Stimulated activated CD4-positive, alpha-beta T cell treated with anti-CD3 and anti-CD28 coated beads, Interleukin-15, amount 100 ng/mL, for 48 hours (primary cell): ENCODE measurements at regions not wholly inside any gene's neighbourhood (a gene's known extent, or its start where the extent isn't known, plus 50 kb on each side); places are given as distances from the start of the nearest gene placed in this dataset.

Source experiments
- DNase-seq, 2 donors: peaks; one replicate each; pipeline ENCODE4 v3.0.0-alpha.2; 2020; ENCODE audit warnings: low read depth in 2 of 2

GRCh38 chr1:56417646-56418045 lies 161.7 kb downstream of the PLPP3 start:
- no peak for DNase-seq

- DNase-seq = no peak
Observed at GRCh38 chr1:56416495-56416894, 162.9 kb downstream of the PLPP3 start.

GRCh38 chr1:56415720-56416119 lies 163.6 kb downstream of the PLPP3 start:
- DNase-seq = no peak

GRCh38 chr1:56415258-56415657 lies 164.1 kb downstream of the PLPP3 start:
- DNase-seq = no peak

GRCh38 chr1:56414728-56415224 lies 164.6 kb downstream of the PLPP3 start:
- DNase-seq = no peak

- DNase-seq = no peak
Observed at GRCh38 chr1:56413671-56414199, 165.6 kb downstream of the PLPP3 start.

DNA sequence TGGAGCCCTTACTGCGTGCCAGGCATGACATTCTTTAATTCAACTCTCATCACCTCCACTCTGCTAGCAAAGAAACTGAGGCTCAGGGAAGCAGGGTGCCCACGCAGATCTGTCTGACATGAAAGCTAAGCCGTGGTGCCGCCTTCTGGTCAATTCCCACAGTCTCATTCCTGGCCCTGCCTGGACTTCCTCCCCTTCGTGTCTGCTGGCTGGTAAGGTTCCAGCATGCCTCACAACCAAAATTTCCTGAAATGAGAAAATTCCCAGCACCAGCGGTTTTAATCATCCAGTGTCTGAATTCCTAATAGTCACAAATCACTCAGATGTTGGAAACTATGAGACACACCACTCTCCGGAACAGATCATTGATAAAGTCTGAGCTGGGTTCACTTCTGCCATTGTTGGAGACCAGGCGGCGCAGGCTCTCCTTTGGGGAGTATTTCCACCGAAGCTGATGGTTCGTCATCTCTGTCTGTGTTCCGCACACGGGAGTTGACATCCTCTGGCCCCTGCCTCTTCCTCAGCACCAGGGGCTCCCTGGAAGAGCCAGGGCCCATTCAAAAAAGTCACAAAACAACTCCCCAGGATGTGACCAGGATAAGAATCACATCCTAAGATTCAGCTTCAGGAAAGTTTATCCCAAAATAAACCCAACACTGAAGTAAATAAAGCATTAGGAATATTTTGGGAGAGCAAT lies 167.7 kb downstream of the PLPP3 start:
- no peak for DNase-seq

DNA sequence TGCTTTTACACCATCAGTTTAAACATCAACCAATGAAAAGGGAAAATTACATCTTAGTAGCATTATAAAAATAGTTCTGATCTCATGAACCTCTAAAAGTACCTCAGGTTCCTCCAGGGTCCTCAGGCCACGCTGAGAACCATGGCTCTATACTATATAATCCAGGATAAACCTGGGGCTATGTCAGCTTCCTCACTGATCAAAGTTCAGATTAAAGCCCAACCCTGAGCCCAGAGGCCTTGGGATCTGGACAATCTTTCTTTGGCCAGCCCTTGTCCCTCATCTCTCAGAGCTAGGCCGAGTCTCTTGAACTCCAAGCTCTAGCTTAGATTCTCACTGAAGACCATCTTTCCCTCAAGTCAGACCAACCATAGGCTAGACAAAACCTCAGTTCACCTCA lies 168.3 kb downstream of the PLPP3 start:
- no peak for DNase-seq

GRCh38 chr1:56410405-56410804 lies 169.0 kb downstream of the PLPP3 start:
- DNase-seq = no peak

- DNase-seq = no peak
Observed at GRCh38 chr1:56409112-56409691, 170.2 kb downstream of the PLPP3 start.

- no peak for DNase-seq
Observed at GRCh38 chr1:56406821-56407220, 172.5 kb downstream of the PLPP3 start.

DNA sequence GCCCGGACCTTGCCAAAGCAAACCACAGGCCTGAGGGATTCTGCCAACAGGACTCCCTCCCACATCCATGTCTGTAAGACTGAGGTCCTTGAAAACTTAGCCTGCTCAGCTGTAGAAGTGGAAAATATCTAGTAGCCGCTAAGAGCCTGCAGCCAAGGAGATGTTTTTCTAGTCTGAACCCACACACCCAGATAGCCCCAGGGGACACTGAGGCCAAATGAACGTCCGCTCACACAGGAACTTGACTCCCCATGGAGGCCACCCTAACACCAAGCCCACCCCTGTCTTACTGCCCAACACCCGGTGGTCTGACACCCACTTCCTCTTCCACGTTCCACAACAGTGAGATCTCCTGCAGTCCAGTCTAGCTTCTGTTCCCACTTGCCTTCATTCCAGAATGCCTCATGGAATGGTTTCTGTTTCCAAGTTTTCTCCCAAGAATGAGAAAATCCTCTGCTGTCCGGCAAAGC lies 174.8 kb downstream of the PLPP3 start:
- no peak for DNase-seq

DNA sequence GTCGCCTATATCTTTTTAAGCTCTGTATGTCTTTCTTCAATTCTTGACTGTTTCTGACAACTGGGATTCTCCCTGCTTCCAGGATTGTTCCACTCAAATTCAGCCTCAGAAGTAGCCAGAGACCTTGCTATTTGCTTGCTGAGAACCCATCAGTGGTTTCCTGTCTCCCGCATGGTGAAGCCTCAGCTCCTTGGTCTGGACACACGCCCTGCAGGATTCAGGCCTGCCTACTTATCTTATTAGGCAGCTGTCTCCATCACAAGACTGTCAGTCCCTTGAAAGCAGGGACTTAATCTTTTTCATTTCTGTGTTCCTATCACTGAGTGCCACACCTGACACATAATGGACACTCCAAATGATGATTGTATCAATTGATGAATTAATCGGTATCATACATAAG lies 175.3 kb downstream of the PLPP3 start:
- no peak for DNase-seq

GRCh38 chr1:56403321-56403720 lies 176.0 kb downstream of the PLPP3 start:
- no peak for DNase-seq

- no peak for DNase-seq
Observed at GRCh38 chr1:56401191-56401590, 178.2 kb downstream of the PLPP3 start.

DNA sequence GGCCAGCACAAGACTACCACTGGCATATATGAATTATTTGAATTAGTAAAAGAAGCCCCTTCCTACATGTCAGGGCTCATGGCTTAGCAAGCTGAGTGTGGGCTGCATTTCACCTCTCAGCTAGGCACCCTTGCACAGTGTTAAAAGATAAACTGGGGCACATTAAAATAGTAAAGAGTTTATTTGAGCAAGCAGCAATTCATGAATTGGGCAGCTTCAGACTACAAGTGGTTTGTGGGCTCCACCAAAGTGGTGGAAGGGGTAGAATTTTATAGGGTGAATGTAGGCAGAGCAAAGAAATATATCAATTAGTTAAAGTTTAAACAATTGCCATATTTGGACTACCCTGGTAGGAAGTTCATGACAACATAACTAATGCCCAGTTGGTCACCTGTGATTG lies 178.8 kb downstream of the PLPP3 start:
- DNase-seq = no peak

GRCh38 chr1:56399795-56400194 lies 179.6 kb downstream of the PLPP3 start:
- no peak for DNase-seq

- DNase-seq = no peak
Observed at GRCh38 chr1:56399326-56399725, 180.0 kb downstream of the PLPP3 start.

GRCh38 chr1:56397811-56398231 lies 181.5 kb downstream of the PLPP3 start:
- DNase-seq = no peak

- DNase-seq = no peak
Observed at GRCh38 chr1:56397409-56397808, 182.0 kb downstream of the PLPP3 start.

- DNase-seq = no peak
Observed at GRCh38 chr1:56396581-56396980, 182.8 kb downstream of the PLPP3 start.

- DNase-seq = no peak
Observed at GRCh38 chr1:56395776-56396175, 183.6 kb downstream of the PLPP3 start.

GRCh38 chr1:56394298-56394697 lies 185.1 kb downstream of the PLPP3 start:
- no peak for DNase-seq
